ENCODE measurements at regions not wholly inside any gene's neighbourhood (a gene's known extent, or its start where the extent isn't known, plus 50 kb on each side); places are given as distances from the start of the nearest gene placed in this dataset.

- Mint-ChIP-seq H3K27ac (no peak overlapping the region), H3K27me3 (peaks cover 9% of the 10 kb centered on the region), H3K4me3 (no peak overlapping the region), H3K9me3 (no peaks in the 10 kb centered on the region), H3K4me1 (no peaks in the 10 kb centered on the region), H3K36me3 (no peaks in the 10 kb centered on the region)
- DNase-seq (no peak), ATAC-seq (ENCODE audit: low read depth in 2 of 2) (no peak)
- no peaks in the 10 kb centered on the region for H3K27me3 ChIP-seq (ENCODE audit: control insufficient read depth, insufficient read depth, low read length)
- H3K36me3 ChIP-seq (ENCODE audit: control insufficient read depth, insufficient read depth, low read length) = no peaks in the 10 kb centered on the region
- H3K27ac ChIP-seq (ENCODE audit: insufficient read depth, low read length, poor library complexity, severe bottlenecking) = no peak overlapping the region
- no peaks in the 10 kb centered on the region for H3K9me3 ChIP-seq (ENCODE audit: control insufficient read depth in 2 of 2, low read length in 2 of 2)
- H3K4me1 ChIP-seq (ENCODE audit: control insufficient read depth, insufficient read depth, low read length, poor library complexity, severe bottlenecking) = no peaks in the 10 kb centered on the region
- no peak overlapping the region for H3K4me3 ChIP-seq (ENCODE audit: low read depth, low read length)
Measured at GRCh38 chr19:32291876-32292275, 53.5 kb upstream of the ZNF507 start.

DNA sequence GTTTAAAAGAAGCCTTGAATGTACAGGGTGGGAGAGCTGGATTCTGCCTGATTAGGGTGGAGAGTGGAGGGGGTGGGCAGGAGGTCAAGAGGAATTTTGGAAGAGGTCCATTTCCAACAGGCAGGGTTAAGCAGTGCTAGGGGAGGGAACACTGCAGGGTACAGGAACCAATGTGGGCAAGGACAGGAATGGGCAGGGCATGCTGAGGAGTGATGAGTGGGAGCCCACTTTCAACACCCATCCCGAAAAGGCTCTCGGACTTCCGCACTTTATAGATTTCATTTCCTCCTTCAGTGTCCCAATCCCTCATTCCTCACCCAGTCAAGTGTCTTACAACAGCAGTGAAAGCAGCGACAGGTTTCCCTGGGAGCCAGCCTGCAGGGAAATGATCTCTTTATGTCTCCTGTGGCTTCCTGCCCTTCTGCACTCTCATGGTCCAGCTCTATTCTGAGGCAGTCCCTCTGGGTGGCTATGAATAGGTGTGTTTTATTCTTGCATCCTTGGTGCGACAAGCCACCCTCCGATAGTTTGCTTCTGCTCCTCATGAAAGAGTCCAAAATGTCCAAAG lies 50.5 kb upstream of the ZNF507 start:
- H3K4me1 ChIP-seq (ENCODE audit: control insufficient read depth, insufficient read depth, low read length, poor library complexity, severe bottlenecking) = no peaks in the 10 kb centered on the region
- H3K27ac Mint-ChIP-seq = no peak overlapping the region

More for the DNA sequence above, 50.5 kb upstream of the ZNF507 start:
- H3K9me3 ChIP-seq (ENCODE audit: control insufficient read depth in 2 of 2, low read length in 2 of 2) = peaks cover 0 to 6% of the 10 kb centered on the region in 2 experiments
- DNase-seq = no peak
- H3K9me3 Mint-ChIP-seq = peaks cover 0 to 7% (median 2%) of the 10 kb centered on the region in 7 donors
- no peaks in the 10 kb centered on the region for H3K36me3 Mint-ChIP-seq
- peaks cover 5% of the 10 kb centered on the region for H3K27me3 ChIP-seq (ENCODE audit: control insufficient read depth, insufficient read depth, low read length)
- no peak overlapping the region for H3K4me3 Mint-ChIP-seq
- no peak for ATAC-seq (ENCODE audit: low read depth in 2 of 2)
- H3K4me3 ChIP-seq (ENCODE audit: low read depth, low read length) = no peak overlapping the region
- no peak overlapping the region for H3K27ac ChIP-seq (ENCODE audit: insufficient read depth, low read length, poor library complexity, severe bottlenecking)
- peaks cover 11% of the 10 kb centered on the region for H3K27me3 Mint-ChIP-seq
- H3K36me3 ChIP-seq (ENCODE audit: control insufficient read depth, insufficient read depth, low read length) = no peaks in the 10 kb centered on the region
- no peaks in the 10 kb centered on the region for H3K4me1 Mint-ChIP-seq

Data from CD4-positive, CD25-positive, alpha-beta regulatory T cell (primary cell).